Neural crest cell (in vitro differentiated cells): ENCODE measurements at regions not wholly inside any gene's neighbourhood (a gene's known extent, or its start where the extent isn't known, plus 50 kb on each side); places are given as distances from the start of the nearest gene placed in this dataset.

Experiments used
- DNase-seq: peaks from one replicate; pipeline ENCODE4 v3.0.0; 2021; ENCODE audit warnings: low read depth, mixed read lengths, low spot score
- H3K27ac Mint-ChIP-seq: one replicate; pipeline ENCODE4 v1.8.0; 2021; ENCODE audit warnings: mild to moderate bottlenecking, mixed read lengths; ENCODE audit not compliant: unreplicated experiment
- H3K27me3 Mint-ChIP-seq: 2 replicates; pipeline ENCODE4 v1.8.0; 2021; ENCODE audit warnings: low read depth, mild to moderate bottlenecking, mixed read lengths
- H3K36me3 Mint-ChIP-seq: 2 replicates; pipeline ENCODE4 v1.8.0; 2021; ENCODE audit warnings: low read depth, mild to moderate bottlenecking, mixed read lengths
- H3K4me1 Mint-ChIP-seq: 2 replicates; pipeline ENCODE4 v1.8.0; 2021; ENCODE audit warnings: mixed read lengths
- H3K4me3 Mint-ChIP-seq: one replicate; pipeline ENCODE4 v1.8.0; 2021; ENCODE audit warnings: mild to moderate bottlenecking, mixed read lengths
- H3K9me3 Mint-ChIP-seq: 2 replicates; pipeline ENCODE4 v1.8.0; 2021; ENCODE audit warnings: mixed read lengths
- CTCF ChIP-seq: fragments of 200-600 bp; sonication (generic); conservative IDR thresholded peaks from 2 replicates; pipeline ENCODE4 v1.5.0; 2021; ENCODE audit warnings: antibody characterized with exemption, mild to moderate bottlenecking

GRCh38 chr5:28703651-28704260 lies 1665.4 kb upstream of the CDH9 start:
- Mint-ChIP-seq H3K4me1 (no peaks in the 10 kb centered on the region), H3K9me3 (peaks cover 12% of the 10 kb centered on the region), H3K27ac (no peak overlapping the region), H3K36me3 (no peaks in the 10 kb centered on the region), H3K4me3 (no peak overlapping the region), H3K27me3 (no peaks in the 10 kb centered on the region)
- DNase-seq = no peak
- TF ChIP-seq CTCF = no peak

- H3K27ac Mint-ChIP-seq = no peak overlapping the region
- no peaks in the 10 kb centered on the region for H3K9me3 Mint-ChIP-seq
- no peak for TF ChIP-seq CTCF
- H3K4me1 Mint-ChIP-seq = no peaks in the 10 kb centered on the region
- H3K36me3 Mint-ChIP-seq = no peaks in the 10 kb centered on the region
- DNase-seq = no peak
- no peaks in the 10 kb centered on the region for H3K27me3 Mint-ChIP-seq
- no peak overlapping the region for H3K4me3 Mint-ChIP-seq
These were observed 1653.1 kb upstream of the CDH9 start for GRCh38 chr5:28691526-28691925.

- Mint-ChIP-seq H3K36me3 (no peaks in the 10 kb centered on the region), H3K4me1 (no peaks in the 10 kb centered on the region), H3K9me3 (no peaks in the 10 kb centered on the region), H3K27me3 (no peaks in the 10 kb centered on the region), H3K4me3 (no peak overlapping the region), H3K27ac (no peak overlapping the region)
- DNase-seq = no peak
- no peak for TF ChIP-seq CTCF
These were observed 1647.4 kb upstream of the CDH9 start for GRCh38 chr5:28685794-28686193.

- no peak for DNase-seq
- Mint-ChIP-seq H3K27me3 (no peaks in the 10 kb centered on the region), H3K4me3 (no peak overlapping the region), H3K4me1 (no peaks in the 10 kb centered on the region), H3K36me3 (no peaks in the 10 kb centered on the region), H3K27ac (no peak overlapping the region), H3K9me3 (peaks cover 6% of the 10 kb centered on the region)
- no peak for TF ChIP-seq CTCF
These were observed 1640.5 kb upstream of the CDH9 start for GRCh38 chr5:28678899-28679298.

GRCh38 chr5:28666110-28666509 lies 1627.7 kb upstream of the CDH9 start:
- H3K27ac Mint-ChIP-seq = no peak overlapping the region
- peaks cover 13% of the 10 kb centered on the region for H3K9me3 Mint-ChIP-seq
- no peak for DNase-seq
- no peaks in the 10 kb centered on the region for H3K27me3 Mint-ChIP-seq
- H3K4me1 Mint-ChIP-seq = no peaks in the 10 kb centered on the region
- no peak overlapping the region for H3K4me3 Mint-ChIP-seq
- peaks cover 3% of the 10 kb centered on the region for H3K36me3 Mint-ChIP-seq
- TF ChIP-seq CTCF = no peak
